ENCODE measurements at regions not wholly inside any gene's neighbourhood (a gene's known extent, or its start where the extent isn't known, plus 50 kb on each side); places are given as distances from the start of the nearest gene placed in this dataset.
"Not testable (repeated sequence)": the region's sequence is repeated elsewhere in the genome, so short reads cannot be mapped to it uniquely, and the experiment has no call there.

- no peak overlapping the region for H3K27ac Mint-ChIP-seq (ENCODE audit: unreplicated experiment)
- TF ChIP-seq CTCF (IDR thresholded peaks at IDR 0.05) = no peak
- H3K4me3 Mint-ChIP-seq (ENCODE audit: unreplicated experiment) = no peak overlapping the region
- no peaks in the 10 kb centered on the region for H3K9me3 Mint-ChIP-seq (ENCODE audit: unreplicated experiment)
- no peak for DNase-seq (ENCODE audit: extremely low spot score, unreplicated experiment)
- H3K36me3 Mint-ChIP-seq (ENCODE audit: unreplicated experiment) = peaks cover 1% of the 10 kb centered on the region
- peaks cover 12% of the 10 kb centered on the region for H3K4me1 Mint-ChIP-seq (ENCODE audit: unreplicated experiment)
- H3K27me3 Mint-ChIP-seq (ENCODE audit: unreplicated experiment) = peaks cover 45% of the 10 kb centered on the region
These were observed 653.8 kb upstream of the CPEB2 start for GRCh38 chr4:14348506-14348905.

GRCh38 chr4:14358544-14359160 lies 643.6 kb upstream of the CPEB2 start:
- DNase-seq (ENCODE audit: extremely low spot score, unreplicated experiment) = not testable (repeated sequence)
- peaks cover 14% of the 10 kb centered on the region for H3K27me3 Mint-ChIP-seq (ENCODE audit: unreplicated experiment)

GRCh38 chr4:14359991-14360390 lies 642.3 kb upstream of the CPEB2 start:
- Mint-ChIP-seq H3K27me3 (ENCODE audit: unreplicated experiment) (peaks cover 17% of the 10 kb centered on the region), H3K36me3 (ENCODE audit: unreplicated experiment) (no peaks in the 10 kb centered on the region), H3K4me3 (ENCODE audit: unreplicated experiment) (no peak overlapping the region), H3K4me1 (ENCODE audit: unreplicated experiment) (no peaks in the 10 kb centered on the region), H3K27ac (ENCODE audit: unreplicated experiment) (no peak overlapping the region), H3K9me3 (ENCODE audit: unreplicated experiment) (no peaks in the 10 kb centered on the region)
- no peak for DNase-seq (ENCODE audit: extremely low spot score, unreplicated experiment)
- TF ChIP-seq CTCF (IDR thresholded peaks at IDR 0.05) = no peak

More at GRCh38 chr4:14358544-14359160, 643.6 kb upstream of the CPEB2 start:
- not testable (repeated sequence) for H3K27ac Mint-ChIP-seq (ENCODE audit: unreplicated experiment); H3K9me3 Mint-ChIP-seq (ENCODE audit: unreplicated experiment); H3K4me3 Mint-ChIP-seq (ENCODE audit: unreplicated experiment); H3K4me1 Mint-ChIP-seq (ENCODE audit: unreplicated experiment); H3K36me3 Mint-ChIP-seq (ENCODE audit: unreplicated experiment)

- Mint-ChIP-seq H3K36me3 (ENCODE audit: unreplicated experiment) (no peaks in the 10 kb centered on the region), H3K27me3 (ENCODE audit: unreplicated experiment) (peaks cover 8% of the 10 kb centered on the region), H3K4me3 (ENCODE audit: unreplicated experiment) (no peak overlapping the region), H3K27ac (ENCODE audit: unreplicated experiment) (no peak overlapping the region), H3K4me1 (ENCODE audit: unreplicated experiment) (no peaks in the 10 kb centered on the region), H3K9me3 (ENCODE audit: unreplicated experiment) (no peaks in the 10 kb centered on the region)
- no peak for TF ChIP-seq CTCF (IDR thresholded peaks at IDR 0.05)
- DNase-seq (ENCODE audit: extremely low spot score, unreplicated experiment) = no peak
These were observed 641.2 kb upstream of the CPEB2 start for GRCh38 chr4:14361084-14361483.

- DNase-seq (ENCODE audit: extremely low spot score, unreplicated experiment) = no peak
- H3K9me3 Mint-ChIP-seq (ENCODE audit: unreplicated experiment) = no peaks in the 10 kb centered on the region
- H3K27me3 Mint-ChIP-seq (ENCODE audit: unreplicated experiment) = peaks cover 8% of the 10 kb centered on the region
- no peaks in the 10 kb centered on the region for H3K4me1 Mint-ChIP-seq (ENCODE audit: unreplicated experiment)
- H3K36me3 Mint-ChIP-seq (ENCODE audit: unreplicated experiment) = no peaks in the 10 kb centered on the region
- no peak overlapping the region for H3K4me3 Mint-ChIP-seq (ENCODE audit: unreplicated experiment)
- no peak overlapping the region for H3K27ac Mint-ChIP-seq (ENCODE audit: unreplicated experiment)
- TF ChIP-seq CTCF (IDR thresholded peaks at IDR 0.05) = no peak
These were observed 639.9 kb upstream of the CPEB2 start for GRCh38 chr4:14362385-14362784.
